Memory B cell (primary cell): ENCODE measurements at regions not wholly inside any gene's neighbourhood (a gene's known extent, or its start where the extent isn't known, plus 50 kb on each side); places are given as distances from the start of the nearest gene placed in this dataset.
A peak's percentile ranks its signal among the peaks of the same experiment; 100 is the strongest.

Experiments
- ATAC-seq: fragments of 150-1000 bp; cut with Tn5 transposase; 2 replicates; pipeline ENCODE4 v1.10.0; 2021; ENCODE audit warnings: low read depth, mild to moderate bottlenecking, moderate library complexity
- DNase-seq, 2 donors: peaks; one replicate each; pipeline ENCODE4 v3.0.0; 2022; ENCODE audit warnings: low spot score in 2 of 2
- H3K27ac Mint-ChIP-seq: one replicate; pipeline ENCODE4 v1.8.0; 2022; ENCODE audit warnings: mild to moderate bottlenecking, moderate library complexity, mixed read lengths
- H3K27me3 Mint-ChIP-seq: one replicate; pipeline ENCODE4 v1.8.0; 2022; ENCODE audit warnings: mixed read lengths
- H3K36me3 Mint-ChIP-seq: one replicate; pipeline ENCODE4 v1.8.0; 2022; ENCODE audit warnings: mild to moderate bottlenecking, mixed read lengths
- H3K4me1 Mint-ChIP-seq: one replicate; pipeline ENCODE4 v1.8.0; 2022; ENCODE audit warnings: mixed read lengths
- H3K4me3 Mint-ChIP-seq: one replicate; pipeline ENCODE4 v1.8.0; 2022; ENCODE audit warnings: mild to moderate bottlenecking, moderate library complexity, mixed read lengths
- H3K9me3 Mint-ChIP-seq: one replicate; pipeline ENCODE4 v1.8.0; 2022; ENCODE audit warnings: mixed read lengths

DNA sequence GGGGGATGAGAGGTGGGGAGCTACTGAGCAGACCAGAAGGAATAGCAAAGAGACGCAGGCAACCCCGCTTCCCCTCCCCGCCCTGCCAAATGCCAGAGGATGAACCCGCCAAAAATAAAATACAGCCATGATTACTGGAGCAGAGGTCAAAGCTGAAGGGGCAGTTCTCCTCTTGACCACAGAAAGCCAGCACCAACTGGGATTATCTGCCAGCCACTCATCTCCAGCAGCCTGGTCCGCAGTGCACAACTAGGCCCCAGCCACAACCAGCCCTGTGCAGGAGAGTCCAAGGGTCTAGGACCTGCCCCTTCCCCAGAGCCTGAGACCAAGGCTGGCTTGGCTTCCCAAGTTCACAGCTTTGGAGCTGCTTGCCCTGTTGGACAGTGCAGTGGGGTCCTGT lies 67.4 kb upstream of the BCOR start:
- Mint-ChIP-seq H3K4me1 (peaks cover 11% of the 10 kb centered on the region), H3K27ac (no peak overlapping the region), H3K27me3 (no peaks in the 10 kb centered on the region), H3K36me3 (no peaks in the 10 kb centered on the region), H3K9me3 (no peaks in the 10 kb centered on the region), H3K4me3 (no peak overlapping the region)
- ATAC-seq = no peak
- DNase-seq = no peak

DNA sequence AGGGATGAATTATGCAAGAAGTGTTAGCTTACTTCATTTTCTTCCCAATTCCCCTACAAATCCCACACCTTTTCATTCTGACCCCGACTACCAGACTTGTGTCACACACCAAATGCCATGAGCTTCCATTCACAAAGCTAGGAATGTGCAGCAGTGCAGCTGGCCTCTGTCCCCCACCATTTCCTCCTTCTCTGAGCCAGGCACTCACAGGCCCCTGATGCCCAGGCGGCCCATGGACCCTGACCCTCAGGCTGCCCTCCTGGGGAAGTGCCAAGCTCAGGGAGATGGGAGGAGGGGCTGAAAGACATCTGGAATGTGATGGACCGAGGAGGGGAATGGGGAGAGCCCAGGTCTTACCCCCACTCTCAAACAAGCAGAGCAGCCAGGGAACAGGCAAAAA lies 67.0 kb upstream of the BCOR start:
- Mint-ChIP-seq H3K9me3 (no peaks in the 10 kb centered on the region), H3K4me3 (no peak overlapping the region), H3K4me1 (peaks cover 11% of the 10 kb centered on the region), H3K27me3 (no peaks in the 10 kb centered on the region), H3K27ac (no peak overlapping the region), H3K36me3 (no peaks in the 10 kb centered on the region)
- no peak for ATAC-seq
- no peak for DNase-seq

DNA sequence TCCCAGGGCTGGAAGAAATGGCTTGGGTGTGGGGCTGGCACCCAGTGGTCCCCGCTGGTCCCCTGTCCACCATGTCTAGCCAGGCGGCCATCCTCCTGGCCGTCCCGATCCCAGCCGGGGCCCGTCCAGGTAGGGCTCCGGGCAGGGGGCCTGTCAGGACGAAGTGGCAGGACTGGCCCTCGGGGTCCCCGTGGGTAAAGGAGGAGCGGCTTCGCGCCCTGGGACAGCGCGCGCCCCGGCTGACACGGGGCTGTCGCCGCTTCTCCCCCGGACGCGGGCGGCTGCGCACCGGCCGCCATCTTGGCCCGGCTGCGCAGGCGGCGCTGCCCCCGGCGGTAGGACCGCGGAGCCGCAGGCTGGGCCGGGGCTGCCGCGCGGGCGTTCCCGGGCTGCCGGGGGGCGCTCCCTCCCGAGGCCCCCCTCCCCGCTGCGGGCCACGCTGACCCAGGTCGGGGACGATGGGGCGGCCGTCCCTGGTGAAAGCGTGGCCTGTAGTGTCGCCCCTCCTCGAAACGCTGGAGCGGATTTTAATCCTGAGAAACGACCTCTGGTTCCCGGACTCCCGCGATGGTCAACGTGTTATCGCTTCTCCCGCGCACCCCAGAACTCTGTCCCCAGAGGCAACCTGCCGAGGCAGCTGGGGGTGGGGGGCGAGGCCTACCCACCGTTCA lies 60.4 kb upstream of the BCOR start:
- no peaks in the 10 kb centered on the region for H3K27me3 Mint-ChIP-seq
- H3K36me3 Mint-ChIP-seq = no peaks in the 10 kb centered on the region
- no peak overlapping the region for H3K27ac Mint-ChIP-seq
- ATAC-seq (peak; percentile 53), DNase-seq (no peak)
- peak overlapping the region; percentile 75 for H3K4me3 Mint-ChIP-seq
- H3K9me3 Mint-ChIP-seq = no peaks in the 10 kb centered on the region
- no peaks in the 10 kb centered on the region for H3K4me1 Mint-ChIP-seq

DNA sequence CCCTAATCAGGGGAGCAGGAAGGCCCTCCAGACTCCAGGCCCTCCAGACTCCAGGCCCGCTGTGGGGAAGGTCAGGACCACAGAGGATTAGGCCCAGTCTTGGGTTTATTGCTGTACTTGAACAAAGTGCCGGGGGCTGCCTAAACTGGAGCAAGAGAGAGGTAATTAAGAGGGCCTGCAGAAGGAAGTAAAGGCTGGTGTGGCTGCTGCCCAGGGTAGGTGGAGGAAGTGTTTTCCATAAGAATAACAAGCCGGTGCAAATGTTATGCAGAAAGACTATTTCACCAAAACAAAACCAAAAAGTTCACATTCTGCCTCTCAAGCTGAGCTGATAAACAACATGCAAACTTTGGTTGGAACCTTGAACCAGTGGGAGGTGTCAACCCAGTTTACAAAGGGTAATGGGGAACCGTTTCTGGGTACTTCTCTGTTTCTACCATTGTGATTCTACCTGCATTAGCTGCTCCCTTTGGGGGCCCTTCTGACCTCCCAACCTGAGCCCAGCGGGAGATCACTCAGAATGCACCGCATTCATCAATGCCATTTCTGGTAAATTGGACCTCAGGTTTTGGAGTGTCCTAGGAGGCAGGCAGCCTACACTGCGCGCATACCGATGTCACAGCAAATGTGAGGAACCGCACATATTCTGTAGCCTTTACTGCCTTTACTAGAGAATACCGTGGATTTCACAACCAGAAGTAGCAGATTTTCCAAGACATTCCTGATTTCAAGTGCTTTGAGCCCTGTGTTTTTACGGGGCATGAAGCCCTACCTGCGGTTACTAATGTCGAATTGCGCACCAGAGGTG lies 59.7 kb upstream of the BCOR start:
- no peak for ATAC-seq
- H3K4me1 Mint-ChIP-seq = no peaks in the 10 kb centered on the region
- H3K36me3 Mint-ChIP-seq = no peaks in the 10 kb centered on the region
- no peak overlapping the region for H3K27ac Mint-ChIP-seq
- DNase-seq = no peak
- H3K27me3 Mint-ChIP-seq = no peaks in the 10 kb centered on the region
- H3K4me3 Mint-ChIP-seq = peak overlapping the region; percentile 61
- no peaks in the 10 kb centered on the region for H3K9me3 Mint-ChIP-seq

DNA sequence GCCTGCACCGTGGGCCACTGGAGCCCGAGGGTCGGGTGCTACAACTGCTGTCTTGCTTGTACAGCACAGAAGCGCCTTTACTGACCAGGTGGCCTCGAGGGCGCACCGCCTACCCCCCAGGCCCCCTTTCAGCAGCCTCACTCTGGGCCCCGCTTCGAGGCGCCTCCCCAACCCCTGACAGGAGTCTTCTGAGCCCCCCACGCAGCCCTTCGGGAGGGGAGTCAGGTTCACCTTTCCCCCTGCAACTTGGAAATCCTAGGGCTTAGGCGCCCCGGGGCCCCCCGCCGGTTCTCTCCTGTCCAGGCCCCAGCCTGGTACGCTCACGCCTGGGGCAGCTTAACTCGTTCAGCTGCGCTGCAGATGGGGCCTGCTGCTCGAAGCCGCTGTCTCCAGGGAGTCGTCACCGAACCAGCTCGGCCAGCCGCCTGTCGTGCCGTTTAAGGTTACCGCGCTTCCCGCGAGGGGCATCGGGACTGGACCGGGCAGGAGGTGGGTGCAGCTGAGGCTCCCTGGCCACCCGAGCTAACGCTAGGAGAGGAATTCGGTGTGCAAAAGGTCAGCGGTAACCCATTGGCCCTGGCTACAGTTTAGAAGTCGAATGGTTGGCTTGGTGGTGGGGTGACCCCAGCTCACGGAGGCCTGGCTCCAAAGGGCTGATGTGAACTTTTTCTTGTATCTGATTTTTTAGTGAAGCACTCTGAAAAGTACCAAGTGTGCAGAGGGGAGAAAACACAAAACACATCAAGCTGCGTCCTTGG lies 58.9 kb upstream of the BCOR start:
- no peaks in the 10 kb centered on the region for H3K36me3 Mint-ChIP-seq
- ATAC-seq = no peak
- no peak for DNase-seq
- no peak overlapping the region for H3K27ac Mint-ChIP-seq
- H3K4me3 Mint-ChIP-seq = peak overlapping the region; percentile 43
- H3K9me3 Mint-ChIP-seq = no peaks in the 10 kb centered on the region
- no peaks in the 10 kb centered on the region for H3K4me1 Mint-ChIP-seq
- no peaks in the 10 kb centered on the region for H3K27me3 Mint-ChIP-seq

DNA sequence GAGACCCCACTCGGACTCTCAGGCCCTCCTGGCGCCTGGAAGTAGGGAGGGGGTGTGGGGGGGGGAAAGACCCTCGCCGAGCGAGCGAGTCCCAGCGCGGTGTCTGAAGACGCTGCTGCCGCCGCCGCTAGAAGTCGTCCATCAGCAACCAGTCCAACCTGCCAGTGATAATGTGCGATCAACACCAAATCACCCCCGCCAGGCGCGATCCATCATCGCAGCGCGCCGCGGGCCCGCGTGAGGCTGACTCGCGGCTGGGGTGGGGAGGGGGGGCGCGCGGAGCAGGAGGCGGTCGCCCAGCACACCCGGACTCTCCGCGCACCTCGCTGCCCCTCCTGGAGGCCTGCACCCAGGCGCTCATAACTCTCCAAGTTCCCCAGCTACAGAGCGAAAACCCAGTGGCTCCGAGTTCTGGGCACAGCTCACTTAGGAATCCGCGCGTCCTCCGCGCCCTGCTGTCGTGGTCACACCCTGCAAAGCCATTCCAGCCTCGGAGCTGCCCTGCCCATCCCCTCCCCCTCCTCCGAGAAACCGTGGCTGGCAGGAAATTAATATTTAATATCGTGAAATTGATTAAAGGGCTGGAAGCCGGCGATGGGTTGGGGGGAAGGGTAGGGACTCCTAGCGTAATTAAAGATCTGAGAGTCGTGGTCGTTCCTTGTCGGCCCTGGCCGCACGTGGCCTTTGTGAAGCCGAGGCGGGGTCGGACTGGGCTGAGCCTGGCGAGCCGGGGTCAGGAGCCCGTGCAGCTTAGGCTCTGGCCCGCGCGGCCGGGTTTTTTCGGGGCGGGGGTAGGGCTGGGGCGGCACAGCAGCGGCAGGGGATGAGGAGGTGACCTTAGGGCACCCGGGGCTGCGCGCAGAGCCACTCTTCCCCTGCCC lies 58.1 kb upstream of the BCOR start:
- H3K4me1 Mint-ChIP-seq = no peaks in the 10 kb centered on the region
- H3K36me3 Mint-ChIP-seq = no peaks in the 10 kb centered on the region
- H3K27ac Mint-ChIP-seq = no peak overlapping the region
- no peak for ATAC-seq
- DNase-seq = no peak
- H3K9me3 Mint-ChIP-seq = no peaks in the 10 kb centered on the region
- no peaks in the 10 kb centered on the region for H3K27me3 Mint-ChIP-seq
- peak overlapping the region; percentile 80 for H3K4me3 Mint-ChIP-seq

DNA sequence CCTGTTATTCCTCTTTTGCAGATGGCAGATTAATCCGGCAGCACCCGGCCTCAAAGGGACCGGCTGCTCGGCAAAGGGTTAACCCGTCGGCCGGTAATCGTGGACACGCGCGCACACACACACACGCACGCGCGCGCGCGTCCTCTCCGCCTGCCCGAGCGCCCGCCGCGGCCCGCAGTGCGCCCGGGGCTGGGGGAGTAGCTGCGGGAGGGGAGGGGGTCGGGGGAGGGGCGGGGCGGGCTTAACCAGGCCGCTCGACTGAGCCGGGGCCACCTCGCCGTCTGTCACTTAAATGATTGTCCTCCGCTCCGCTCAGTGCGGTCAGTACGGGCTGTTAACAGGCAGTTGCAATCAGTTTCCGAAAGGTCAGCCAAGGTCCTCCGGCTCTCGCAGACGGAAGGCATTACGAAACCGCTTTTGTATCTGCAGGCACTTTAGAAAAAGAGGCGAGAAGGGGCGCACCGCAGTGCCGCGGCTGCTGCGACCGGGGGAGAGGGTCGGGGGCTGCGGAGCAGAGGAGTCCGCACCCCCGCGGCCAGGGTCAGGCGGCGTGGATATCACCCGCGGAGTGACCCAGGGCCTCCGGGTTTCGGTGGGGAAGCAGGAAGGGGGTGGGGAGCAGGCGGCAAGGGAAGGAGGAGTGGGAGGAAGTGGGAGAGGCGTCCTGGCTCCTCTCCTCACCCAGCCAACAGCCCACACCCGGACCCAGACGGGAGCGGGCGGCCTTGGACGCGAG lies 57.3 kb upstream of the BCOR start:
- no peak for DNase-seq
- Mint-ChIP-seq H3K4me3 (peak overlapping the region; percentile 80), H3K27ac (no peak overlapping the region), H3K4me1 (no peaks in the 10 kb centered on the region), H3K27me3 (no peaks in the 10 kb centered on the region), H3K36me3 (no peaks in the 10 kb centered on the region), H3K9me3 (no peaks in the 10 kb centered on the region)
- ATAC-seq = no peak

DNA sequence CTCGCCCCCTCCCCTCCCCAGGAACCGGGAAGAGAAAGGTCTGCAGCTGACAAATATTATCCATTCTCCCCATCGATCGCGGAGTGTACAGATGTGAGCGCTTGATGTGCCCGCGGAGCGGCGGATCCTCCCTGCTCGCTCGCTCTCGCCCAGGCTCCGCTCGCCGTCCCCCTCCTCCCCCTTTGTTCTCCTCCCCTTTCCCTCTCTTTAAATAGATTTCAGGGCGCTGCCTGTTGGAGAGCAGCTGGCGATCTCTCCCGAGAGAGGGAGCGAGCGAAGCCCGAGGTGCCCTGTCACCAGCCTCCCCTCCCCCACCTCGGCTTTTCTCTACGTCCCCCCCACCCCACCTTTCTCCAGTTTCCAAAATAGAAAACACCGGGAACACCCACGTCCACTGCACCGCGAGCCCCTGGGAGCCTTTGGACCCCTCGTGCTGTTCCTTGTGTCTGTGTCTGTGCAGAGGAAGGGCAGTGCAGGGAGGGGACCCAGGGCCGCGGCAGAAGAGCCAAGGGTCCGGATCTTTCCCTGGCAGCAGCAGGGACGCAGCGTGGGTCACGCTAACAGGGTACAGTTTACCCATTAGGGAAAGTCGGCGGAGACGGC lies 56.6 kb upstream of the BCOR start:
- no peak for DNase-seq

DNA sequence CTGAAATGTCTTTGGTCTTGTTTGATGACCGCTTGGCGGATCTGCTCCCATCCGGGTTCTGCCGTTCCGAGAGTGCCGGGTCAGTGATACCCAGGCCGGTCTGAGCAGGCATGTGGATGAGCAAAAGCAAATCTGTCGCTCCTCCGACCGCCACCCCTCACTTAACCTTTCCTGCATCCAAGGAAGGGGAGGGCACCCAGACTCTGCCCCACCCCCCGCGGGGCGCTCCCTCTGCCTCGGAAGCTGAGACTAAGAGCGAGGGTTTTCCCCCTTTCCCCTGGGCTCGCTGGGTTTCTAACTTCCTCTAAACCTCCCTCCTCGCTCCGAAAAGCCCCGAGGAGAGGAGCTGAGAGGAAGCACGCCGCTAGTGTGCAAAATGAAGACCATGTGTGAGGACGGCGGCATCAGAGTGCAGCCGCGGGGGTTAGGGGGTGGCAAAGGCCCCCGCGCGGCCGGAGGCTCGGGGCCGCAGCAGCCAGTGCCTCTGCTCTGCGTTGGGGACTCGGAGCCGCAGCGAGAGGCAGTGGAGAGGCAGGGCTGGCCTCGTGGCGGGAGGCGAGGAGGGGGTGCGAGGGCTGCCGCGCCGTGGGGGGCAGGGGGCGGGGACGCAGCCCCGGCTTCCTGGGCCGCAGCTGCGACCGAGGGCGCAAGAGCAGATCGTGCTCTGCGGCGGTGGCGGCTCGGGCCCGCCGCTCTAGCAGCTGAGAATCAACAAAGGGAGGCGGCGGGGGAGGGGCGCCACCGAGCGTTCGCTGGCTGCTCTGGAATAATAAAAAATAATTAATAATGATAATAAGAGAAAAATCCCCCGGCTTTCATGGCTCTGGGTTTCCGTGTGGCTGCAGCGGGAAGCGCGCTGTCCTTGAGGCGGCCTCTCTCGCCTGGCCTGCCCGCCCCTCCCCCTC lies 55.8 kb upstream of the BCOR start:
- peak; percentile 81 for ATAC-seq

More for the DNA sequence above, 56.6 kb upstream of the BCOR start:
- Mint-ChIP-seq H3K4me3 (peak overlapping the region; percentile 80), H3K27ac (no peak overlapping the region), H3K27me3 (no peaks in the 10 kb centered on the region), H3K9me3 (no peaks in the 10 kb centered on the region), H3K36me3 (no peaks in the 10 kb centered on the region), H3K4me1 (no peaks in the 10 kb centered on the region)
- ATAC-seq = no peak

DNA sequence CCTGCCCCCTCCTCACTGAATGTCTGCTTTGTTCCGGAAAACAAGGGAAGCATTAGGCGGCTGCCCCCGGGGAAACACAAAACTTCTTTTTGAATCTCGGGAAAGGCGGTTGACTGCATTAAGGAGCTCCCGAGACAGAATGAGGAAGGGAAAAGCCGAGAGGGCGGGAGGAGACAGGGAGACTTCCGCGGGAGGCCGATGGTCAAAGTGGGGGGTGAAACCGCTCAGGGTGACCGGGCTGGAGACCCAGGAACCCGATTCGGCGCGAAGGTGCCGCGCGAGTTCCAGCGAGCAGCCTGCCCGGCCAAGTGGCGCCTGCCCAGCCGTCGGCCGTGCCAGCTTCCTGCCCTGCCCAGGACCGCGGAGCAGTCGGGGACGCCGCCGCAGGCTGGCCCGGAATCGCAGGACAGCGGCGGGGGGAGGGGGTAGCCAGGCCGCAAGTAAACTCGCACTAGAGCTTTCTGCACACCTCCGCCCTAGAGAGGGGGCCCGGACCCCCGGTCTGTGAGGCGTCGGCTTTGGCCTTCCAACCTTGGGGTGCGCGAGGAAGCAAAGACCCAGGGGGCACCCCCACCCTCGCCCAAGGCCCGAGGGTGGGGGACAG lies 55.1 kb upstream of the BCOR start:
- no peaks in the 10 kb centered on the region for H3K27me3 Mint-ChIP-seq
- H3K4me1 Mint-ChIP-seq = no peaks in the 10 kb centered on the region
- no peaks in the 10 kb centered on the region for H3K36me3 Mint-ChIP-seq
- peak overlapping the region; percentile 84 for H3K27ac Mint-ChIP-seq
- H3K9me3 Mint-ChIP-seq = no peaks in the 10 kb centered on the region
- H3K4me3 Mint-ChIP-seq = peak overlapping the region; percentile 90
- DNase-seq (peak in 1 of 2 donors; percentile 19), ATAC-seq (no peak)

More for the DNA sequence above, 55.8 kb upstream of the BCOR start:
- Mint-ChIP-seq H3K9me3 (no peaks in the 10 kb centered on the region), H3K36me3 (no peaks in the 10 kb centered on the region), H3K27me3 (no peaks in the 10 kb centered on the region), H3K27ac (peak overlapping the region; percentile 84), H3K4me3 (peak overlapping the region; percentile 90), H3K4me1 (no peaks in the 10 kb centered on the region)
- DNase-seq = peak; percentile 53 to 67

DNA sequence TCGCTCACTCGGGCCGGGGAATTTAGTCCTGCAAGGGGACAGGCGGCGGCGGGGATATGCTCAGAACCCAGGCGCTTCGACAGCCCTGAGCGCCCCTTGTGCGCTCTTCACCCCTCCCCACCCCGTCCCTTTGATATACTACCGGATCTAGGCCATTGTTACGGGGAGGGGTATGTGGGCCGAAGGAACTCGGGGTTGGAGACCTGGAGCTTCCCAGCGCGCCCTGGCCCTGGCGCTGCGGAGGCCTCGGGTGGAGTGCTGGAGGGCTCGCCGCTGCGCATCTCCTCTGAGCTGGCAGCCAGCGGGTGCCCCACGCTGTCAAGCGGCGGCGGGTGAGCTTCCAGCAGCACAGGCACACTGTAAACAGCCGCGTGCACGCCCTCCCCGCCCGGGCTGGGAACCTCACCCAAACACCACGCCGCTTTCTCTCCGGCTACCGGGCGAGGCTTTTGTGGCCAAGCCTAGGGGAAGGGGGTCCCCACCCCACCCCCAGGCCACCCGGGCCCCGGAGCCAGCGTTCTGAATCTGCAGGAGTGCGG lies 54.5 kb upstream of the BCOR start:
- ATAC-seq (peak; percentile 20), DNase-seq (peak in 1 of 2 donors; percentile 26)
- Mint-ChIP-seq H3K27ac (no peak overlapping the region), H3K4me3 (peak overlapping the region; percentile 73), H3K9me3 (no peaks in the 10 kb centered on the region), H3K4me1 (no peaks in the 10 kb centered on the region), H3K27me3 (no peaks in the 10 kb centered on the region), H3K36me3 (no peaks in the 10 kb centered on the region)
